Transverse colon (tissue), 4 donors: ENCODE measurements at regions not wholly inside any gene's neighbourhood (a gene's known extent, or its start where the extent isn't known, plus 50 kb on each side); places are given as distances from the start of the nearest gene placed in this dataset.

Experiments used
- EP300 ChIP-seq: sonication (generic); formaldehyde crosslinking; IDR thresholded peaks from one replicate; pipeline ENCODE4 v1.6.1; 2017; ENCODE audit warnings: antibody characterized with exemption, low read depth
- POLR2A ChIP-seq: fragments of 450-650 bp; IDR thresholded peaks from one replicate; pipeline ENCODE4 v1.6.1; 2016; ENCODE audit warnings: antibody characterized with exemption, mild to moderate bottlenecking, moderate library complexity
- POLR2AphosphoS5 ChIP-seq, 3 donors: sonication (generic); formaldehyde crosslinking; IDR thresholded peaks; one replicate each; pipeline ENCODE4 v1.6.1; 2016; ENCODE audit warnings: antibody characterized with exemption in 3 of 3
- TF ChIP-seq, protein P1 (sequence below), 5 experiments: fragments of 200-600 bp in 3 of 5; fragments of 450-650 bp in 2 of 5; sonication (generic) in 3 of 5; IDR thresholded peaks; 1 replicate in 2 of 5; 2 replicates in 3 of 5; pipeline ENCODE4 v1.5.1; 2016 to 2017; ENCODE audit warnings: antibody characterized with exemption in 5 of 5, inconsistent platforms in 3 of 5, mild to moderate bottlenecking in 2 of 5, moderate library complexity in 1 of 5

- no peak for TF ChIP-seq POLR2AphosphoS5 (IDR thresholded peaks at IDR 0.05)
- TF ChIP-seq, protein P1, sequence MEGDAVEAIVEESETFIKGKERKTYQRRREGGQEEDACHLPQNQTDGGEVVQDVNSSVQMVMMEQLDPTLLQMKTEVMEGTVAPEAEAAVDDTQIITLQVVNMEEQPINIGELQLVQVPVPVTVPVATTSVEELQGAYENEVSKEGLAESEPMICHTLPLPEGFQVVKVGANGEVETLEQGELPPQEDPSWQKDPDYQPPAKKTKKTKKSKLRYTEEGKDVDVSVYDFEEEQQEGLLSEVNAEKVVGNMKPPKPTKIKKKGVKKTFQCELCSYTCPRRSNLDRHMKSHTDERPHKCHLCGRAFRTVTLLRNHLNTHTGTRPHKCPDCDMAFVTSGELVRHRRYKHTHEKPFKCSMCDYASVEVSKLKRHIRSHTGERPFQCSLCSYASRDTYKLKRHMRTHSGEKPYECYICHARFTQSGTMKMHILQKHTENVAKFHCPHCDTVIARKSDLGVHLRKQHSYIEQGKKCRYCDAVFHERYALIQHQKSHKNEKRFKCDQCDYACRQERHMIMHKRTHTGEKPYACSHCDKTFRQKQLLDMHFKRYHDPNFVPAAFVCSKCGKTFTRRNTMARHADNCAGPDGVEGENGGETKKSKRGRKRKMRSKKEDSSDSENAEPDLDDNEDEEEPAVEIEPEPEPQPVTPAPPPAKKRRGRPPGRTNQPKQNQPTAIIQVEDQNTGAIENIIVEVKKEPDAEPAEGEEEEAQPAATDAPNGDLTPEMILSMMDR (IDR thresholded peaks at IDR 0.05) = no peak
- TF ChIP-seq POLR2A = no peak
- TF ChIP-seq EP300 = no peak
Observed at GRCh38 chr12:42980441-42980840, 390.9 kb upstream of the PRICKLE1 start.
